A673 (cell line): ENCODE measurements at regions not wholly inside any gene's neighbourhood (a gene's known extent, or its start where the extent isn't known, plus 50 kb on each side); places are given as distances from the start of the nearest gene placed in this dataset.

ENCODE experiments used
- EZH2 ChIP-seq: fragments of 200-600 bp; sonication (generic); IDR thresholded peaks from 2 replicates; pipeline ENCODE4 v1.6.1; 2017; ENCODE audit warnings: borderline replicate concordance, low read depth, mild to moderate bottlenecking, mixed read lengths, antibody characterized with exemption, low read length; ENCODE audit not compliant: poor library complexity, severe bottlenecking
- TF ChIP-seq, protein P1 (sequence below): fragments of 300-800, 200-600 bp; sonication (generic); conservative IDR thresholded peaks from 2 replicates; pipeline ENCODE4 v1.5.1; 2017; ENCODE audit warnings: low read depth, mild to moderate bottlenecking, antibody characterized with exemption, low read length, moderate library complexity, mixed read lengths

DNA sequence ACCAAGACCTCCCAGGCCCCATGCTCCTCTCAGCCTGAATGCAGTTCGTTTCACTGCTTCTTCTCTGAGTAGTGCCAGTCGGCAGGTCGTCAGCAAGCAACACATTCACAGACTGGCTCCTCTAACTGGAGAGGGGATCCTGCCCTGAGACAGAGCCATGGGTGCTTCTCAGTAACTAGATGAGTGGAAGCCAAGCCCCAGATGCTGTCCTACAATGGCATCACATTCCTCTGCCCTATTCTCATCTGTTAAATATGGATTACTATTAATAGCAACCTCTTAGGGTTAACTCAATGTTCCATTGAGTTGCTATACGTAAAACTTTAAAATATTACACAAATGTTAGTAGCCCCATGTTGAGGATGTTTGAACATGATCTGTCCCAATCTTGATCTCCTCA is 84.2 kb upstream of the S1PR1 start:
- TF ChIP-seq, protein P1, sequence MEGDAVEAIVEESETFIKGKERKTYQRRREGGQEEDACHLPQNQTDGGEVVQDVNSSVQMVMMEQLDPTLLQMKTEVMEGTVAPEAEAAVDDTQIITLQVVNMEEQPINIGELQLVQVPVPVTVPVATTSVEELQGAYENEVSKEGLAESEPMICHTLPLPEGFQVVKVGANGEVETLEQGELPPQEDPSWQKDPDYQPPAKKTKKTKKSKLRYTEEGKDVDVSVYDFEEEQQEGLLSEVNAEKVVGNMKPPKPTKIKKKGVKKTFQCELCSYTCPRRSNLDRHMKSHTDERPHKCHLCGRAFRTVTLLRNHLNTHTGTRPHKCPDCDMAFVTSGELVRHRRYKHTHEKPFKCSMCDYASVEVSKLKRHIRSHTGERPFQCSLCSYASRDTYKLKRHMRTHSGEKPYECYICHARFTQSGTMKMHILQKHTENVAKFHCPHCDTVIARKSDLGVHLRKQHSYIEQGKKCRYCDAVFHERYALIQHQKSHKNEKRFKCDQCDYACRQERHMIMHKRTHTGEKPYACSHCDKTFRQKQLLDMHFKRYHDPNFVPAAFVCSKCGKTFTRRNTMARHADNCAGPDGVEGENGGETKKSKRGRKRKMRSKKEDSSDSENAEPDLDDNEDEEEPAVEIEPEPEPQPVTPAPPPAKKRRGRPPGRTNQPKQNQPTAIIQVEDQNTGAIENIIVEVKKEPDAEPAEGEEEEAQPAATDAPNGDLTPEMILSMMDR: no peak
- no peak for TF ChIP-seq EZH2
